Middle frontal gyrus (tissue), 1 donor: ENCODE measurements at regions not wholly inside any gene's neighbourhood (a gene's known extent, or its start where the extent isn't known, plus 50 kb on each side); places are given as distances from the start of the nearest gene placed in this dataset.

Experiments
- DNase-seq: peaks from one replicate; pipeline ENCODE4 v3.0.0-alpha.2; 2015; ENCODE audit warnings: low spot score; ENCODE audit errors: extremely low spot score

DNA sequence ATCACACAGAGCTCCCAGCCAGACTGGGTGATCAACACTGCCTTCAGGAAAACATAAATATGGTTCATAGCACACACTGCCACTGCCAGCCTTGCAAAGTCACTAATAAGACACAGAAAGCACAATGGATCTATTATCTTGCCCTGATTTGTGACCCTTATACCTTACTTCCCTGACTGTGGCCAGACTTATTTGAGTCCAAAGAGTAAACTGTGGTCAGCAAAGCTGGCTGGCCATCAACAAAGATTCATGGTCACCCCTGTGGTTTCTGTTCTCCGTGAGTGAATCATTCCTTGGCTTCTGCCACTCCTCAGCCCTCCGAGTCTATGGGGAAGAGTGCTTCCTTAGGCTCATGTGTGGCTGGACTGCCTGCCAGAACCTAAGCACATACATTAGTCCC is 437.7 kb downstream of the RAP2B start:
- DNase-seq = no peak

GRCh38 chr3:153600896-153601295 is 438.9 kb downstream of the RAP2B start:
- no peak for DNase-seq

DNA sequence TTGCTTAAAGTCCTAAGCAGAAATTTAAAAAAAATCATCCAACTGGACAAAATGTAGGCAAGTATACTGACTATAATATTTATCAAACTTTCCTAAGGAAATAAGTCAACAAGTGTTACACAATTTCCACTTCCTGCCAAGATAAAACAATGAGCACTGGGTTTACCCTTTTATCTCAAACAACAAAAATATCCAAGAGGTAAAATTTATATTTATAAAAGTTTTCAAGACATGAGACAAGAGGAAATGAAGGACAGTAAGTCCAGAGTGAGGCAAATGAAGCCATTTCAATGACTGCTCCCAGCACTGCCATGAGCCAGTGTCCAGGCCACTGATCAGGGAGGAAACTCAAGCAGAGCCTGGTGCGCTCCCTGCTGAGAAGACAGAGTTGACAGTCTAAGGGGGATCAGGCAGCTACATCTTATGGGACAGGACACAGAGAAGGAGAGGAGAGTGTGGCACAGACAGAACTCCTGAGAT is 439.4 kb downstream of the RAP2B start:
- no peak for DNase-seq

- no peak for DNase-seq
Observed at GRCh38 chr3:153602801-153603200, 440.8 kb downstream of the RAP2B start.

DNA sequence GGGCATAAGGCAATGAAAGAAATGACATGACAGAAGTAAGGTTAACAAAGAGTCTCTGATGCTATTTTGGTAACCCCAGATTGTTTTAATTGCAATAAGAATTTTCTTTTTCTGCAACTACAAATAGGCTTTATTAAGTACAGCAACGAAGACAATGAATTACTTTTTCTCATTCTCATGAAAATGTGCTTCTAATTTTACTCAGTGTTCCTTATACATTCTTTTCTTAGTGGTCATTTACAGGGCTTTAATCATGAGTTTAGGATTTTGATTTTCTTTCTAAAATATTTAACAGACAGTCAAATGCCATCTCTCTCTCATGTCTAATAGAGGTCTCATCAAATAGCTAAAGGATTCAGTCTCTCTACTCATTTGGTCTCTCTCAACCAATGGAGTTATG is 452.1 kb downstream of the RAP2B start:
- DNase-seq = no peak

DNA sequence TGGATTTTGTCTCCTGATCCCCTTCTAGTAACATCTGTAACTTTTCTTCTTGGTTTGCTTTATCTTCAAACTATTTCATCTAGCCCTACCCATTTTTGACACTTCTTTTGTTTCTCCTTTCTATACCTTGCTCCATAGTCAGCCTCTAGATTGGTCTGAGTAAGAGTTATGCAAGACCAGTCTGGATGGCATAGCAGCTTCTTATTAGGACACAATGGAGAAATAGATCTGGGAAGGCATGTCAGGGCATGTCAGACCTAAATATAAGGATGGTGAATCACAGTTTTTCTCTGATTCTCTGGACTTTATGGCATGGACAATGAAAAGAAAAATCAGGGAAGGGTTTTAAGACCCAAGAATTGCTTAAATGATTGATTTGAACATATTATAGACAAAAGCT is 452.5 kb downstream of the RAP2B start:
- DNase-seq = no peak

DNA sequence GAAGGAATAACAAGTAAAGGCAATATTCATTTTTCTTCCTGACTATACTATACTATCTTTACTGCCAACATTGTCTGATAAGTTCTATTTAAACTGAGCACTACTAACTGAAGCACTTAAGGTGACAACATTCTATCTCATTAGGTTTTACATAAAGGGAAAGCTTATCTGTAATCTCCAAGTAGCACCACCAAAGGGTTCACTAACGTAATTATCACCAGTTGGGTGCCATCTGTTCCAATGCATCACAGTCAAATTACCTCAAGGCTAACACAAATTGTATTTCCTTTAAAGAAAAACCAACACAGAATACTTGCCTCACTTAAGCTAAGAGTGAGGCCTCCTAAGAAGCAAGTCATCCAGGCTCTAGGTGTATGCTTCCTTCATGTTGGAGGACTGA is 453.8 kb downstream of the RAP2B start:
- DNase-seq = no peak

GRCh38 chr3:153617463-153617862 is 455.4 kb downstream of the RAP2B start:
- no peak for DNase-seq

DNA sequence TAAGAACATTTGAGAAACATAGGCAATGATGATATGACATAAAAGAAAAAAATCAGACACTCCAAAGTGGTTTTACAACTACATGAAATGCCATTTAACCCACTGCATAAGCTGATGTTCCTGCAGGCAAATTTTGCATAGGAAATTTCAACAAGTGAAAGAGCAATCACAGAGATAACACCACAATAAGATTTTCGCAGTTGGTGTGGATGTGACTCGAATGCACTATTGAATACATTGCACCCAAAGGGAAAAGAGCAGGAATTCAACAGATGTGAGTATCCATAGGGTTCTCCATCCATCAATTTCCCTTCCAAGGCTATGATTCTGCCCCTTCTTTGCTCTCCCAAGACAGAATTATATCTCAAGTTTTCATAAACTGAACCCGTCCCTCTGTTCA is 456.1 kb downstream of the RAP2B start:
- DNase-seq = no peak

DNA sequence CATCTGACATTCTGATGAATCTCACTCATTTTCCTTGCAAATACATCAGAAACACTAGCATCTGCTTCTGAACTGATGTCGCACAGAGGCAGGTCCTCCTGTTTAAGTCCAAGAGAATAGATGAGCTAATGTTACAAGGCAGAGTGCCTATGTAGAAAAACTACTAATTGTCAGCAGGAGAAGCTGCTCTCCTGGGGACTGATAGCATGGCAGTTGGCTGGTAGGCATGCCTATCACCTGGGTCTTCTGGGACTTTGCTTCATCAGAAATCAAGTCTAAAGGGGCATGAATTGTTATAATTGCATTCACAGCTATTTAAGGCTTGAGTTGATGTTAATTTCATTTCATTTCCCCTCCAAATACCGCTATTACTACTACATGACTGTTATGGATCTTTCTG is 457.2 kb downstream of the RAP2B start:
- DNase-seq = no peak

GRCh38 chr3:153621953-153622352 is 459.9 kb downstream of the RAP2B start:
- DNase-seq = no peak

GRCh38 chr3:153623834-153624233 is 461.8 kb downstream of the RAP2B start:
- DNase-seq = no peak

GRCh38 chr3:153624310-153625030 is 462.4 kb downstream of the RAP2B start:
- no peak for DNase-seq

- no peak for DNase-seq
Observed at GRCh38 chr3:153625506-153625905, 463.5 kb downstream of the RAP2B start.

- no peak for DNase-seq
Observed at GRCh38 chr3:153626158-153626557, 464.1 kb downstream of the RAP2B start.

- DNase-seq = no peak
Observed at GRCh38 chr3:153628591-153628990, 466.6 kb downstream of the RAP2B start.

DNA sequence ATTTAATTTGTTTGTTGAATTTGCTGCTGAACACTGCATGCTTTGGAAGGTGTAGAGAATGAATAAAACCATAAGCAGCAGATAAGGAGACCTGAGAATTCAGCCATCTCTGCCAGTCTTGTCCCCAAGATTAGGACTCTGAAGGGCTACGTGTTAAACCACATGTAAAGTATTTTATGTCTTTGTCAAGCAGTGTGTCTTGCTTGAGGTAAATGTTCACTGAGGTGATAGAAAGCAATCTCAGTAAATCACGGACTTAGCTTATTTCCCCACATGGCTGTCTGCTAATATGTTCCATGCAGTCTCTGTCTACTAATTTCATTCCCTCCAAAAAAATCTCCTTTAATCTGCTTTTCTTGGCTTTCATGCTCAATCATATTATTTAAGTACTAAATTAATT is 467.1 kb downstream of the RAP2B start:
- no peak for DNase-seq

DNA sequence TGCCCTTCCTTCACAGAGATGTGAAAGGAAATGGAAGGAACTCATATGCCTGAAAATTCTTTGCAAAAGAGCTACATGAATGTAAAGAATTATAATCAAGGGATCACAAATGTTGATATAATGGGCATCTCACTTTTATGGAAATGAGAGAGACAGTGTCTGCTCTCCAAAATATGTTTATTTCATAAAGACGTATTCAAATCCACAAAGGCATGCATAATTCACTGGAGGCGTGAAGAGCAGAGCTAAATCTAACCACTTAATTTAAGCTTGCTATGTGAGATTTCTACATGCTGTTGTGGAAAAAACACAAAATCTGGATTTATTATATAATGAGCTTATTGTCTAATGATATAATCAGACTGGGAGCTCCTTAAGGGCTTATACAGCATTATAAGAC is 469.1 kb downstream of the RAP2B start:
- DNase-seq = no peak

- no peak for DNase-seq
Observed at GRCh38 chr3:153631664-153632063, 469.6 kb downstream of the RAP2B start.

GRCh38 chr3:153633407-153633806 is 471.4 kb downstream of the RAP2B start:
- no peak for DNase-seq

DNA sequence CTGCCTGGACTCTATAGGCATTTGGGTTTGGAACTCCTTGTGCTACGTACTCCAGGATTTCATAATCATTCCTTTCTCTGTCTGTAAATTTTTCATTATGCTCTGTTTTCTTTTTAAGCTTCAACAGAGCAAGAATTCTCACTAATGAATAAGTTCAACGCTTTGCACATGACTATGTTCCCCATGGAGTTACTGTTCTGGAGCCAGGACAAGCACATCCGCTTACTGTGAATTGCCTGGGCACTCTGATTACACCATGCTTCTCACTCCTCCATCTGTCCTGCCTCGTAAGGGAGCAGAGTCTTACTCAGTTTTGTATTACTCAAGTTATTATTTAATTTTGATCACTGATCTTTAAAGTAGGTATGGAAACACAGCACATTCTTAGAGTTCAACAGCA is 472.7 kb downstream of the RAP2B start:
- no peak for DNase-seq

- DNase-seq = peak; percentile 22
Observed at GRCh38 chr3:153639631-153640030, 477.6 kb downstream of the RAP2B start.
